GM12874 (cell line): ENCODE measurements at regions not wholly inside any gene's neighbourhood (a gene's known extent, or its start where the extent isn't known, plus 50 kb on each side); places are given as distances from the start of the nearest gene placed in this dataset.

Experiments
- CTCF ChIP-seq: IDR thresholded peaks from 2 replicates; pipeline ENCODE4 v1.5.1; 2011; ENCODE audit warnings: low read depth, mild to moderate bottlenecking, control low read depth, low read length, moderate library complexity; ENCODE audit not compliant: insufficient read depth

GRCh38 chr3:101138817-101139216 is 145.6 kb upstream of the ABI3BP start:
- TF ChIP-seq CTCF, result no peak

- no peak for TF ChIP-seq CTCF
Measured at GRCh38 chr3:101134331-101134730, 141.1 kb upstream of the ABI3BP start.

GRCh38 chr3:101133652-101134051 is 140.4 kb upstream of the ABI3BP start:
- no peak for TF ChIP-seq CTCF

- no peak for TF ChIP-seq CTCF
Measured at GRCh38 chr3:101131767-101132166, 138.5 kb upstream of the ABI3BP start.

- no peak for TF ChIP-seq CTCF
Measured at GRCh38 chr3:101128786-101129185, 135.6 kb upstream of the ABI3BP start.

GRCh38 chr3:101128001-101128400 is 134.8 kb upstream of the ABI3BP start:
- TF ChIP-seq CTCF, result no peak

GRCh38 chr3:101124125-101124524 is 130.9 kb upstream of the ABI3BP start:
- no peak for TF ChIP-seq CTCF

GRCh38 chr3:101123081-101123480 is 129.9 kb upstream of the ABI3BP start:
- no peak for TF ChIP-seq CTCF
